ENCODE measurements at regions not wholly inside any gene's neighbourhood (a gene's known extent, or its start where the extent isn't known, plus 50 kb on each side); places are given as distances from the start of the nearest gene placed in this dataset.

DNA sequence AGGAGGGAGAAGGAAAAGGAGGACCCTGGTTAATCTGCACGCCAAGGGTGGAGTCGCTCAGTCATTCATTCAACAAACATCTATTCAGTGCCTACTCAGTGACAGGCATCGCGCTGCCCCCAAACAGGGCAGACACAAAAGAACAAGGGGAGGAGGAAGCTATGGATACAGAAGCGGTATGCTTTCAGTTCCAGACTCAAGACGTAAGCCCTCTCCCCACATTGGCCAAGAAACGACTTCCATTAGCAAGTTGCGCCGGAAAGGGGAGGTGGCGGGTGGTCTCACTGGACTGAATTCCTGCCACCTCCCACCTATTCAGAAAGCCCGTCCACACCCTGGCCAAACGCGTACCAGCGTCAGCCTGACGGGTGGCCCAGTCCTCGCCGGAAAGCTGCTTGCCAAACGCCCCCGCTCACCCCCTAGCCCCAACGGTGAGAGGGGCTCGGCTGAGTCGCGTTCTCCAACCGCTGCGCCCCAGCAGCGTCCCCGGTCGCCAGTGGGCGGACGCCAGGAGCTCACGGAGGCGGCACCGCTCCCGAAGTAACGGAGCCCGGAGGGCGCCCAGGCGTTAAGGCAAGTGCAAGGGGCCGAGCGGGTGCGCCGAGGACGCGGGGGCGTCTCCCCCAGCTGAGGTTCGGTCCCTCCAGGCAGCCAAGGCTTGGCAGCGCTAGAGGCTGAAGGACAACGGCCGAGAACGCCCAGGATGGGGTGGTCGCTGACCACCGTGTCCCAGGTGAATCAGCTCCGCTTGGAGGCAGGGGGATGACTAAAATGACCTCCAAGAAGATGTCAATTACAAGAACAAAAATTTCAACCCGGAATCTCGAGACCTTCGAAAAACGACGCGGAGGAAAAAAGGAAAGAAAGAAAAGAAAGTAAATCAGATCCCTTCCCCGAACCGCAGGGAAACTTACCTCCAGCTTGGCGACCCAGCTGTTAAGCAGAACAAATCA, 470.7 kb downstream of the SOX9 start:
- DNase-seq = peak; percentile 17

GRCh38 chr17:72592242-72592966, 471.6 kb downstream of the SOX9 start:
- peak; percentile 74 for DNase-seq

- DNase-seq = no peak
Measured at GRCh38 chr17:72592967-72593325, 472.1 kb downstream of the SOX9 start.

DNA sequence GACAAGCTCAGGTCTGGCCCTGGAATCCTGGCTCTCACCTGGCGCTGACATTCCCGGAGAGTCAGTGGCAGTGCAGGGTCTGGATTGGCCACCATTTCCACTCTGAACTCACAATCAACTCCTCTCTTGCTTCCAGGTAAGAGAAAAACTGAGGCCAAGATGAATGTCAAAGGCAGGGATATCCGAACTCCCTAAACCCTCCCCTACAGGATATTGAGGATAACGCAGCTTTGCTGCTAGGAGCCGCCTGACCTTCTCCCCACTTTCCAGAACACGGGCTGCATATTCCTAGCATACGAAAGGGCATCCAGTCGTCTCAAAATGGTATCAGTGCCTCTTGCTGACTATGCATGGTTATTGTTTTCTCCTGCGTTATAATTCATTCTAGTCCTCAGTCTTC, 473.4 kb downstream of the SOX9 start:
- no peak for DNase-seq

Data from NCI-H1105 treated with DMSO at 0.1 percent for 48 hours (cell line).